ENCODE measurements at regions not wholly inside any gene's neighbourhood (a gene's known extent, or its start where the extent isn't known, plus 50 kb on each side); places are given as distances from the start of the nearest gene placed in this dataset.

- Histone ChIP-seq H3K4me2 (no peak overlapping the region), H3K27me3 (no peaks in the 10 kb centered on the region), H3K27ac (no peak overlapping the region), H3K36me3 (peaks cover 14% of the 10 kb centered on the region), H3K4me3 (no peak overlapping the region), H4K20me1 (0 out of 2 replicates have a peak, but pooled peaks cover 5% of the 10 kb centered on the region), H3K9ac (no peak overlapping the region), H3K9me3 (peaks cover 30% of the 10 kb centered on the region), H3K4me1 (0 out of 2 replicates have a peak, but pooled peaks cover 6% of the 10 kb centered on the region)
- TF ChIP-seq Cebpa-rat (IDR thresholded peaks at IDR 0.05), result no peak
Observed at GRCh38 chr4:4593596-4594284, 51.9 kb upstream of the STX18 start.

DNA sequence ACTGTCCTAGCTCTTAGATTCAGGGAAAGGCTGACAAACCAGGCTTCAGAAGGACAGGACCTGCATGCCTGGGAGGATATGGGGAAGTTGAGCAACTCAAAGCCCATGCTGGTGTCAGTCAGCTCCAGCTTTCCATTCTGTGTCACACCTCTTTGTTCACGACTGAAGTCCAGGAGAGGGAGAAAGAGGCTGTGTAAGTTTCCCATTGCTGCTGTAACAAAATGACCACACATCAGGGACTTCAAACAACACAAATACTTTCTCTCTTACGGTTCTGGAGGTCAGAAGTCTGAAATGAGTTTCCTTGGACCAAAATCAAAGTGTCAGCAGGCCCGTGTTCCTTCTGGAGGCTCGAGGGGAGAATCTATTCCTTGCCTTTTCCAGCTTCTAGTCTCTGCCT lies 50.6 kb upstream of the STX18 start:
- peaks cover 14% of the 10 kb centered on the region for H3K36me3 ChIP-seq
- H3K4me1 ChIP-seq, result 0 out of 2 replicates have a peak, but pooled peaks cover 6% of the 10 kb centered on the region
- H3K9me3 ChIP-seq, result peaks cover 30% of the 10 kb centered on the region
- no peak overlapping the region for H3K4me3 ChIP-seq
- no peak for TF ChIP-seq Cebpa-rat (IDR thresholded peaks at IDR 0.05)
- H3K27ac ChIP-seq, result no peak overlapping the region
- 0 out of 2 replicates have a peak, but pooled peaks cover 5% of the 10 kb centered on the region for H4K20me1 ChIP-seq
- H3K27me3 ChIP-seq, result no peaks in the 10 kb centered on the region
- no peak overlapping the region for H3K9ac ChIP-seq
- H3K4me2 ChIP-seq, result no peak overlapping the region

Measured in BLaER1 (cell line).